ENCODE measurements at regions not wholly inside any gene's neighbourhood (a gene's known extent, or its start where the extent isn't known, plus 50 kb on each side); places are given as distances from the start of the nearest gene placed in this dataset.
"Not testable (repeated sequence)": the region's sequence is repeated elsewhere in the genome, so short reads cannot be mapped to it uniquely, and the experiment has no call there.

- no peak for DNase-seq (ENCODE audit: low read depth in 2 of 2)
Measured at GRCh38 chr18:3328532-3328931, 66.6 kb downstream of the MYL12B start.

- no peak for DNase-seq (ENCODE audit: low read depth in 2 of 2)
Measured at GRCh38 chr18:3329471-3329870, 67.5 kb downstream of the MYL12B start.

DNA sequence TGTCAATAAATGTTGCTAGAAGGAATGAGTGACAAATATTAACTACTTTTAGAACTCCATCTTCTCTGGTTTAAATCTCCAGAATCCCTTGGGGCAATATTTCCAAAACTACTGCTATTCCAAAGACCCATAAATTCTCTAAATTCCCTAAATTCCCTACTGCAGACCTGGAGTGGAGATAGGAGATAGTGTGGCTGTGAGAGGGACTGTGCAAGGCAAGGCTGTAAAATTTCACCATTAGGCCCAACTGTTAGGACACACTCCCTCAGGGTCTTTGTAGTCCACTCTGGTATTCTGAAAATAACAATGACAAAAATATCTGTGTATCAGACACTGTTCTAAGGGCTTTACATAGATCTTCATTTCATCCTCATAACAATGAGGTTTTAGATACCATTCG, 67.9 kb downstream of the MYL12B start:
- DNase-seq (ENCODE audit: low read depth in 2 of 2): no peak

GRCh38 chr18:3330622-3331021, 68.7 kb downstream of the MYL12B start:
- DNase-seq (ENCODE audit: low read depth in 2 of 2): no peak

DNA sequence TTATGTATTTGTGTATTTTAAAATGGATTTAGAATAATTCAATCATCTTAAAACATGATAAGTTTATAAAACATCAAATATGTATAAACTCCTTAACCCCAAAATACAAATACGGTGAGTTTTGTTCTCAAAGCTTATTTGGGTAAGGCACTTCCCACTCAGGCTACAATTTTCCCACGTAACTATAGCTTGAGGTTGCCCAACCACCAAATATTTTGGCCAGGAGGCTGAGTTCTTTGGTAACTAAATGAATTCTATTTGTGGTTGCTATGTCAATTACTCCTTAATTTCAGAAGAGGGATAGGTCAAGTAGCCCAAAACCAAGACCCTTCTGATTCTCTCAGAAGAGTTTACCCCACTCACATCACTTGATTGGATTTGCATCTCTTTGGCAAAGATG, 70.4 kb downstream of the MYL12B start:
- no peak for DNase-seq (ENCODE audit: low read depth in 2 of 2)

DNA sequence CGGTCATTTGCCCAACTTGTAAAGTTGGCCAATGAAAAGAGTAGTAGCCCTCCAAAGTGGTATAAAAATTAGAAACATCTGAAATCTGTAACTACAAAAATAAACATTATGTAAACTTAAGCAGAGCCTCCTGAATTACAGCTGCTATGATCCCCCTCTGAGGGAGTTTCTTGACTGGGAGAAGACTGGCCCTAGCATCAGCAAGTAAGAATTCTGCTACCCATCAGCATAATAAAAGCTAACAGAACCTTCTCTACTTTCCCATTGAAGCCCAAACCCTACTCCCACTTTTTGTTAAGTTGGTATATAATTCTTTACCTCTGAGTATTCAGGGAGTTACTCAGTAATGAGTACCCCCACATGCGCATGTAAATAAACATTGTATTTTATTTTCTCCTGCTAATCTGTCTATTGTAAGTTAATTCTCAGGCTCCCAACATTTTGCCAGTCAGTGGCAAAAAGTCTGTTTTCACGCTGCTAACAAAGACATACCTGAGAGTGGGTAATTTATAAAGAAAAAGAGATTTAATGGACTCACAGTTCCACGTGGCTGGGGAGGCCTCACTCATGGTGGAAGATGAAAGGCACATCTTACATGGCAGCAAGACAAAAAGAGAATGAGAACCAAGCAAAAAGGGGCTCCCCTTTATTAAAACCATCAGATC, 71.3 kb downstream of the MYL12B start:
- no peak for DNase-seq (ENCODE audit: low read depth in 2 of 2)

DNA sequence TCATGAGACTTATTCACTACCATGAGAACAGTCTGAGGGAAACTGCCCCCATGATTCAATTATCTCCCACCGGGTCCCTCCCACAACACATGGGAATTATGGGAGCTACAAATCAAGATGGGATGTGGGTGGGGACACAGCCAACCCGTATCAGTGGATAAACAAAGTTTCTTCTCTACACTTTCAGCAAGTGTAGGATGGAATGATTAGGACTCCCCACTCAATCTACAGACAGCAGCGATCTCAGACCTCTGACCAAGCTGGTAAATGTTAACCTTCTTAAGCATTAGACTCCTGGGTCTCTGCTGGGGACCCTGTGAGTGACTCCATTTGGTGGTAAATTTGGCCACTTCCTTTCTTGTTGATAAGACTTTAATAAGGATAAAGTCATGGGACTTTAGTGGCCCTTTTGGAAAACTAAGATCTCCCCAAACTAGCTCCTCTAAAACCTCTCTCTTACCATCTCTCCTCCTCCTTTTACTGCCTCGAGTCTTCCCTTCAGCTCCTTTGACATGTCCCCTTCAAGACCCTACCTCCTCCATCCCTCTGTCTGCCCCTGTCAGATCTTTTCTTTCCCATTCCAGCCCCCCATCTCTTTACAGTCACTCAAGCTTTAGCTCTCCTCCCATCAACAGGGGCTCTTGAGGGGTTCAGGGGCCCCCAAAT, 71.9 kb downstream of the MYL12B start:
- no peak for DNase-seq (ENCODE audit: low read depth in 2 of 2)

DNA sequence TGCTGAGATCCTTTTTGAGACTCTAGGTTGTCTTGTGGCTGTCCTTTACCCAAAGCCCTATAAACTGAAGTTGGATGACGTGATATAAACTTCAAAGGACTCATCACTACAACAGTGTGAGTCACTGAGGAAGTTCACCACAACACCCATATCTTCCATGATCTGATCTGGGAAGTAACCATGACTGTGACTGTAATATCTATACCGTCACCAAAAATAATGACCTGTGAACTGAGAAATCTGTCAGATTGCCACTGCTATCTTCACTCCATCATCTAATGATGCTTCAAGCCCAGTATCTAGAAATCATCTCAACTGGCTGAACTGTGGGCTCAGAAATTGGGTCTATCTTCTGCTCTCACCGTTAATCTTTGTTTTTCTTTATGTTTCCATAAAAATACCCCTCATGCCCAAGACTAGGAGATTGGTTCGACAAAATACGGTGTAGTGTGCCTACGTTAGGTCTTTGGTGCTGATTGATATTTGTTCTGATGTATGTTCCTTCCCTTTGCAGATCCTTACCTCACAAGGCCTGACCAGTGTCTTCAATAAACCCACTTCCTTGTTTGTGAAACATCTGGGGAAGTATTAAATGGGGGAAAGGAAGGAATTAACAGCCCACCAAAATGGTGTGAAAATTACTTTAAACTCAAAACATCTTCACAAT, 78.2 kb downstream of the MYL12B start:
- peak in 1 of 2 donors; percentile 34 for DNase-seq (ENCODE audit: low read depth in 2 of 2)

DNA sequence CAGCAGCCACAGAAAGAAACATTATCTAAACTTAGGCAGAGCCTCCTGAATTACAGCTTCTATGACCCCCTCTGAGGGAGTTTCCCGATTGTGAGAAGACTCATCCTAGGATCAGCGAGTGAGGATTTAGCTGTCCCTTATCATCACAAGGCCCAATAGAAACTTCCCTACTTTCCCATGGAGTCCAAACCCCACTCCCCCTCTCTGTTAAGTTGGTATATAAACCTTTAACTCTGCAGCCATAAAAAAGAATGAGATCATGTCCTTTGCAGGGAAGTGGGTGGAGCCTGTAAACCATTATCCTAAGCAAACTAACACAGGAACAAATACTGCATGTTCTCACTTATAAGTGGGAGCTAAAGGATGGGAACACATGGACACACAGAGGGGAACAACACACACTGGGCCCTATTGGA, 78.8 kb downstream of the MYL12B start:
- peak in 1 of 2 donors; percentile 35 for DNase-seq (ENCODE audit: low read depth in 2 of 2)

GRCh38 chr18:3342628-3343027, 80.7 kb downstream of the MYL12B start:
- DNase-seq (ENCODE audit: low read depth in 2 of 2): no peak

DNA sequence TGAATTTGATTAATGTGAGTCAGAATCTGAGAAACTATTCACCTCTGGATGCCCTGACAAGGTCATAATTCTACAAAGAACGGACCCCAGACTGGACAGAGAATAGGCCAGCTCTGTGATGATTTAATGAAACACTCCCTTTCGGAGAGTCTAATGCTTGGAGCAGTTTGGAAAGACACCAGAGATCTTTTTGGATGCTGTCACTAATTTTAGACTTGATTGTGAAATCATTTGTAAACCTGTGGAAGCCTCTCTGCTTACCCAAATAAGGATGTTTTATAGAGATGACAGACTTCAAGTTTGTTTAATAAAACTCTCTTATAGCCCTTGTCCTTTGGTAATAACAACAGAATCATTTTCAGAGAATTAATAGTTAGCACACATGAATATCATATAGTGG, 83.5 kb downstream of the MYL12B start:
- no peak for DNase-seq (ENCODE audit: low read depth in 2 of 2)

- DNase-seq (ENCODE audit: low read depth in 2 of 2): no peak
Measured at GRCh38 chr18:3345885-3346284, 84.0 kb downstream of the MYL12B start.

- no peak for DNase-seq (ENCODE audit: low read depth in 2 of 2)
Measured at GRCh38 chr18:3346487-3346886, 84.6 kb downstream of the MYL12B start.

DNA sequence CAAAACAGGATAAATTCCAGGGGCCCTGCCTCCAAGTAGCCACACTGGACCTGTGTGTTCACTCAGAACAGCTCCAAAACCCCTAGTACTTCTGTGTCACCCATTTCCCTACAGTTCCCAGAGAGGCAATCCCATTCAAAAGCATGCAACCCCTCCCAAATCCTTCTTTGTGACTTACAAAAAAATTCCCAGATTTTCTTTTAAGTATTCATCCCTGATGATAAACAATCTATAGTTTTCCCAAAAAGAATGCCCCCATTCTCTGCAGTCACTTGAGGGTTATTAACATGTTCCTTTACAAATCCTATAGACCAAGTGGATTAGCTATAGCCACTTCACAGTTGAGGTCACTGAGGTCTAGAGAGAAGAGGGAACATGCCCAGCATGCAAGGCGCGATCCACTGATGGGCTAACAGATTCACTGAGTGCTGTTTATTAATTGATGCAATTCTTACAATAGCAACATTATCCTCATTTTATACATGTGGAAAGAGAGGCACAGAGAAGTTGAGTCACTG, 85.4 kb downstream of the MYL12B start:
- DNase-seq (ENCODE audit: low read depth in 2 of 2): no peak

- DNase-seq (ENCODE audit: low read depth in 2 of 2): no peak
Measured at GRCh38 chr18:3348176-3348575, 86.2 kb downstream of the MYL12B start.

DNA sequence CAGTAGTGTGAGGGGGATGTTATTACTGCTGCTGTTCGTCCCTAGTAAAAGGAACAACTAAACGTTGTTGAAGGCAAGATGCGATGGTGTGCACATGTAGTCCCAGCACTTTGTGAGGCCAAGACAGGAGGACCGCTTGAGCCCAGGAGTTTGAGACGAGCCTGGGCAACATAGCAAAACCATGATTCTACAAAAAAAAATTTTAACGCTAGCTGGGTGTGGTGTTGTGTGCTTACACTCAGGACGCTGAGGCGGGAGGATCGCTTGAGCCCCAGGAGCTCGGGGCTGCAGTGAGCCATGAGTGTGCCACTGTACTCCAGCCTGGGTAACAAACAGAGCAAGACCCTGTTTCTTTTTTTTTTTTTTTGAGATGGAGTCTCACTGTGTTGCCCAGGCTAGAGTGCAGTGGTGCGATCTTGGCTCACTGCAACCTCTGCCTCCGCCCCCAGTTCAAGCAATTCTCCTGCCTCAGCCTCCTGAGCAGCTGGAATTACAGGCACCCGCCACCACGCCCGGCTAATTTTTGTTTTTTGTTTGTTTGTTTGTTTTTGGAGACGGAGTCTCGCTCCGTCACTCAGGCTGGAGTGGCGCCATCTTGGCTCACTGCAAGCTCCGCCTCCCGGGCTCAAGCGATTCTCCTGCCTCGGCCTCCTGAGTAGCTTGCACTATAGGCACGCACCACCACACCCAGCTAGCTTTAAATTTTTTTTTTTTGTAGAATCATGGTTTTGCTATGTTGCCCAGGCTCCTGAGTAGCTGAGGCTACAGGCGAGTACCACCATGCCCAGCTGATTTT, 87.3 kb downstream of the MYL12B start:
- DNase-seq (ENCODE audit: low read depth in 2 of 2): not testable (repeated sequence)

DNA sequence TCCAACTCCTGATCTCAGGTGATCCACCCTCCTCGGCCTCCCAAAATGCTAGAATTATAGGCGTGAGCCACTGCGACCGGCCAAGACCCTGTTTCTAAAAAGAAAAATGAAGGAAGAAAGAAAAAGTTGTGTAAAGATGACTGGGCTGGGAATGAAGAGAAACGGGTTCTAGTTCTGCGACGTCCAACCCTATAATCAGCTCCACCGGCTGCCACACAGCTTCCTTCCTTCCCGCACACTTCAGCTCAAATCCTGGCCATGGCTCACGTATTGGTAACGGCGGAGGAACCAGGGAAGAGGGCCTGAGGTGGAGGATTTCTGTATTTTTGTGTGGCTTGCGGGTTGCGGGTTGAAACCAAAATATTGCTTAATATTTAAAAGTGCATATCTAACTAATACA, 88.1 kb downstream of the MYL12B start:
- no peak for DNase-seq (ENCODE audit: low read depth in 2 of 2)

- no peak for DNase-seq (ENCODE audit: low read depth in 2 of 2)
Measured at GRCh38 chr18:3350566-3351527, 88.9 kb downstream of the MYL12B start.

GRCh38 chr18:3354506-3354905, 92.6 kb downstream of the MYL12B start:
- no peak for DNase-seq (ENCODE audit: low read depth in 2 of 2)

DNA sequence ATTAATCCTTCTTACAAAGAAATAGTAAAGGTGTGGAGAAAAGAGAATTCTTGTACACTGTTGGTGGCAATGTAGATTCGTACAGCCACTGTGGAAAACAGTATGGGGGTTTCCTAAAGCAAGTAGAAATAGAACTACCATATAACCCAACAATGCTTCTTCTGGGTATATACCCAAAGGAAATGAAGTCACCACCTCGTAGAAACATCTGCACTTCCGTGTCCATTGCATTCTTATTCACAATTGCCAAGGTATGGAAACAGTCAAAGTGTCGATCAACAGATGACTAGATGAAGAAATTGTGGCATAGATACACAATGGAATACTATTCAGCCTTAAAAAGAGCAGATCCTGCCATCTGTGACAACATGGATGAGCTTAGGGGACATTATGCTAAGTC, 93.4 kb upstream of the TGIF1 start:
- no peak for DNase-seq (ENCODE audit: low read depth in 2 of 2)

DNA sequence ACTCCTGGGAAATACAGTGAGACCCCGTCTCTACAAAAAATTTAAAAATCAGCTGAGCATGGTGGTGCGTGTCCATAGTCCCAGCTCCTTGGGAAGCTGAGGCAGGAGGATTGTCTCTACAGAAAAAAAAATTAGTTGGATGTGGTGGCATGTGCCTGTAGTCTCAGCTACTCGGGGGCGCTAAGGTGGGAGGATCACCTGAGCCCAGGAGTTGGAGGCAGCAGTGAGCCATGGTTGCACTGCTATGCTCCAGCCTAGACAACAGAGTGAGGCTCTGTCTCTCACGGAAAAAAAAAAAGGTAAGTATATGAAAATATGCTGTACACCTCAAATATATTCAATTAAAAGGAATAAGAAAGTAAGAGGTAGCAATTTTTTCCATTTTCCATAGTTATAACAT, 92.5 kb upstream of the TGIF1 start:
- DNase-seq (ENCODE audit: low read depth in 2 of 2): no peak

All from dermis microvascular lymphatic vessel endothelial cell (primary cell).